H9 (cell line): ENCODE measurements at regions not wholly inside any gene's neighbourhood (a gene's known extent, or its start where the extent isn't known, plus 50 kb on each side); places are given as distances from the start of the nearest gene placed in this dataset.

Source experiments
- DNase-seq: peaks from one replicate; pipeline ENCODE4 v3.0.0-alpha.2; 2017
- H2AFZ ChIP-seq: one replicate; pipeline ENCODE4 v1.6.1; 2013; ENCODE audit warnings: mild to moderate bottlenecking, low read length, control low read depth, moderate library complexity
- H2AK5ac ChIP-seq: 2 replicates; pipeline ENCODE4 v1.6.1; 2013; ENCODE audit warnings: low read length, control low read depth, mixed read lengths; ENCODE audit not compliant: insufficient read length
- H2BK120ac ChIP-seq: one replicate; pipeline ENCODE4 v1.6.1; 2013; ENCODE audit warnings: low read depth, mild to moderate bottlenecking, low read length, control low read depth, inconsistent platforms; ENCODE audit not compliant: poor library complexity, severe bottlenecking
- H2BK12ac ChIP-seq: 2 replicates; pipeline ENCODE4 v1.6.1; 2013; ENCODE audit warnings: low read length, control low read depth, mixed read lengths, low read depth; ENCODE audit not compliant: insufficient read length
- H2BK15ac ChIP-seq: 2 replicates; pipeline ENCODE4 v1.6.1; 2013; ENCODE audit warnings: low read depth, low read length, control low read depth
- H2BK20ac ChIP-seq: one replicate; pipeline ENCODE4 v1.6.1; 2013; ENCODE audit warnings: low read depth, mild to moderate bottlenecking, low read length, control low read depth, inconsistent platforms; ENCODE audit not compliant: poor library complexity, severe bottlenecking
- H2BK5ac ChIP-seq: 2 replicates; pipeline ENCODE4 v1.6.1; 2013; ENCODE audit warnings: low read length, control low read depth, mixed read lengths; ENCODE audit not compliant: insufficient read length
- H3K14ac ChIP-seq: 2 replicates; pipeline ENCODE4 v1.6.1; 2013; ENCODE audit warnings: low read length, control low read depth; ENCODE audit not compliant: insufficient read depth
- H3K18ac ChIP-seq: 2 replicates; pipeline ENCODE4 v1.6.1; 2013; ENCODE audit warnings: low read depth, mild to moderate bottlenecking, mixed read lengths, low read length, control low read depth; ENCODE audit not compliant: insufficient read length
- H3K23ac ChIP-seq: 2 replicates; pipeline ENCODE4 v1.6.1; 2013; ENCODE audit warnings: low read length, control low read depth, mixed read lengths, low read depth; ENCODE audit not compliant: insufficient read length
- H3K23me2 ChIP-seq: 2 replicates; pipeline ENCODE4 v1.6.1; 2013; ENCODE audit warnings: low read depth, mild to moderate bottlenecking, mixed read lengths, low read length, control low read depth; ENCODE audit not compliant: insufficient read length, poor library complexity, severe bottlenecking
- H3K27ac ChIP-seq: 2 replicates; pipeline ENCODE4 v1.5.1; 2013; ENCODE audit warnings: low read length, control low read depth, mixed read lengths, low read depth; ENCODE audit not compliant: insufficient read length
- H3K27me3 ChIP-seq: 2 replicates; pipeline ENCODE4 v1.6.1; 2013; ENCODE audit warnings: low read length, control low read depth, inconsistent platforms; ENCODE audit not compliant: insufficient read depth
- H3K4ac ChIP-seq: 2 replicates; pipeline ENCODE4 v1.6.1; 2013; ENCODE audit warnings: low read depth, mild to moderate bottlenecking, control low read depth, inconsistent platforms, low read length, moderate library complexity
- H3K4me1 ChIP-seq: 2 replicates; pipeline ENCODE4 v1.6.1; 2013; ENCODE audit warnings: low read length, control low read depth, inconsistent platforms; ENCODE audit not compliant: insufficient read depth
- H3K4me2 ChIP-seq: 2 replicates; pipeline ENCODE4 v1.6.1; 2013; ENCODE audit warnings: low read length, control low read depth, mixed read lengths; ENCODE audit not compliant: insufficient read length, insufficient read depth
- H3K56ac ChIP-seq: 2 replicates; pipeline ENCODE4 v1.6.1; 2013; ENCODE audit warnings: low read depth, mild to moderate bottlenecking, mixed read lengths, low read length, control low read depth; ENCODE audit not compliant: insufficient read length
- H3K79me1 ChIP-seq: 2 replicates; pipeline ENCODE4 v1.6.1; 2013; ENCODE audit warnings: low read depth, mild to moderate bottlenecking, moderate library complexity, low read length, control low read depth, inconsistent platforms; ENCODE audit not compliant: insufficient read depth, poor library complexity, severe bottlenecking
- H3K79me2 ChIP-seq: 2 replicates; pipeline ENCODE4 v1.6.1; 2013; ENCODE audit warnings: low read length, control low read depth, inconsistent platforms; ENCODE audit not compliant: insufficient read depth
- H3K9ac ChIP-seq: 2 replicates; pipeline ENCODE4 v1.6.1; 2013; ENCODE audit warnings: low read length, control low read depth, mixed read lengths; ENCODE audit not compliant: insufficient read length; ENCODE audit errors: extremely low read depth
- H3K9me3 ChIP-seq: one replicate; pipeline ENCODE4 v1.6.1; 2013; ENCODE audit warnings: low read depth, low read length, inconsistent platforms; ENCODE audit not compliant: control insufficient read depth
- H3T11ph ChIP-seq: one replicate; pipeline ENCODE4 v1.6.1; 2013; ENCODE audit warnings: mild to moderate bottlenecking, low read length, control low read depth, inconsistent platforms
- H4K20me1 ChIP-seq: one replicate; pipeline ENCODE4 v1.6.1; 2013; ENCODE audit not compliant: control insufficient read depth, insufficient read length, insufficient read depth
- H4K5ac ChIP-seq: 2 replicates; pipeline ENCODE4 v1.6.1; 2013; ENCODE audit warnings: low read depth, mild to moderate bottlenecking, mixed read lengths, low read length, control low read depth; ENCODE audit not compliant: insufficient read length
- H4K8ac ChIP-seq: replicated peaks from 2 replicates; pipeline ENCODE4 v1.6.1; 2013; ENCODE audit warnings: low read length, control low read depth, mixed read lengths, low read depth; ENCODE audit not compliant: insufficient read length
- H4K91ac ChIP-seq: 2 replicates; pipeline ENCODE4 v1.6.1; 2013; ENCODE audit warnings: low read depth, mild to moderate bottlenecking, moderate library complexity, mixed read lengths, low read length, control low read depth; ENCODE audit not compliant: insufficient read length
- H3K27ac Mint-ChIP-seq, 3 experiments: 2 replicates in 2 of 3; 3 replicates in 1 of 3; pipeline ENCODE4 v1.8.0; 2020 to 2021; ENCODE audit warnings: mixed read lengths in 3 of 3, mild to moderate bottlenecking in 1 of 3, moderate library complexity in 1 of 3
- H3K27me3 Mint-ChIP-seq: 2 replicates; pipeline ENCODE4 v1.8.0; 2021; ENCODE audit warnings: low read depth, mild to moderate bottlenecking, moderate library complexity, mixed read lengths
- H3K36me3 Mint-ChIP-seq, 3 experiments: 2 replicates in 2 of 3; 3 replicates in 1 of 3; pipeline ENCODE4 v1.8.0; 2020 to 2021; ENCODE audit warnings: low read depth in 3 of 3, mixed read lengths in 3 of 3; ENCODE audit not compliant: insufficient read depth in 1 of 3
- H3K4me1 Mint-ChIP-seq, 2 experiments: 2 replicates each; pipeline ENCODE4 v1.8.0; 2020; ENCODE audit warnings: mixed read lengths in 2 of 2
- H3K4me3 Mint-ChIP-seq, 2 experiments: 2 replicates in 1 of 2; 3 replicates in 1 of 2; pipeline ENCODE4 v1.8.0; 2020 to 2021; ENCODE audit warnings: mild to moderate bottlenecking in 2 of 2, mixed read lengths in 2 of 2, moderate library complexity in 1 of 2
- H3K9me3 Mint-ChIP-seq, 2 experiments: 2 replicates in 1 of 2; 3 replicates in 1 of 2; pipeline ENCODE4 v1.8.0; 2020; ENCODE audit warnings: mild to moderate bottlenecking in 2 of 2, mixed read lengths in 2 of 2, moderate library complexity in 1 of 2
- CTCF ChIP-seq: fragments of 200-600 bp; sonication (generic); conservative IDR thresholded peaks from 3 replicates; pipeline ENCODE4 v1.8.0; 2021; ENCODE audit warnings: antibody characterized with exemption, mild to moderate bottlenecking
- WGBS: extraction: QIAGEN DNeasy Blood & Tissue Kit; methylation state at CpG from one replicate; pipeline ENCODE4 v1.1.7; 2013; ENCODE audit warnings: missing lambda C conversion rate, low lambda C conversion rate, mixed read lengths; ENCODE audit not compliant: insufficient read length; ENCODE audit errors: extremely low coverage; 5-methylcytosine and 5-hydroxymethylcytosine counted together

DNA sequence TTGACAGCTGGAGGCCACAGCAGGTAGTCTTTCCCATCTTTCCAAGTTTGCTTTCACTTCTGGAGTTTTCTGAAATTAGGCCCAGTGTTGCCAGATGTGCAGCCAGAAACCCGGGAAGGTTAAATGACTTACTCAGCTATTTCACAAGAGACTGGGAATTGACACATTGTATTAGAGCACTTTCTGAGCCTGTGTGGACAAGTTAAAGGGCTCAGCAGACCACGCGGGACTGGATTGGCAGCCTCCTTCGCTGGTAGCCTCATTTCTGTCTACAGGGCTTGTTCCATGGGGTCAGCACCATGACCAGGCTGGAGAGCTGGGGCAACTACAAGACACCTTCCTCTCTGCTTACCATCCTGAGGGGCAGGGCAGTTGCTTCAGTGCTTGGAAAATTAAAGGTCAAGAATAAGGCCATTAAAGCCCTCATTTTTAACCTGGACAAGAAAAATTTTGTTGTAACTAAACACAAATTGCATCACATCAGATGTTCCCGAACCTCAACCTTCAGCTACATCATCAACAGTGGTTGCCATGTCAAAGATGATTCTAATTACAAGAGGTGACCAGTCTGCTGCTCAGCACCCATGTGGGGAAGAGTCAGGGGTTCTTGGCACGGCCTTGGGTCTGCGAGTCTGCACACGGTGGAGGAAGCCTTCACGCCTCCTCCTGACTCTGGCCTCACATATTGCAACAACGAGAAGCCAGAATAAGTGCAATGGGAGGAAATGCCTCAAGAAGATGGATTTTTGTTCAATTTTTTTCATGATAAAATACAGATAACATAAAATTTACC lies 279.5 kb upstream of the RAB6C start:
- DNase-seq = no peak
- Histone ChIP-seq H2BK5ac (no peak overlapping the region), H2BK15ac (no peak overlapping the region), H3K27ac (no peak overlapping the region), H3K9ac (no peak overlapping the region), H2BK12ac (no peak overlapping the region), H4K8ac (no peak overlapping the region), H4K20me1 (no peaks in the 10 kb centered on the region), H3K23ac (no peak overlapping the region), H3K79me1 (no peaks in the 10 kb centered on the region), H3K4me1 (no peaks in the 10 kb centered on the region), H2AFZ (no peak overlapping the region), H3K9me3 (no peaks in the 10 kb centered on the region), H2BK120ac (no peak overlapping the region), H2AK5ac (no peak overlapping the region), H3K18ac (no peak overlapping the region), H3K27me3 (no peaks in the 10 kb centered on the region), H3K4ac (no peak overlapping the region), H3K14ac (no peak overlapping the region), H2BK20ac (no peak overlapping the region), H3K23me2 (no peaks in the 10 kb centered on the region), H4K91ac (no peak overlapping the region), H3K4me2 (no peak overlapping the region), H3K79me2 (no peaks in the 10 kb centered on the region), H3T11ph (no peak overlapping the region), H4K5ac (no peak overlapping the region), H3K56ac (no peak overlapping the region)
- Mint-ChIP-seq H3K4me3 (no peak overlapping the region), H3K9me3 (peaks cover 7 to 15% of the 10 kb centered on the region in 2 experiments), H3K27ac (no peak overlapping the region), H3K36me3 (peaks cover 0 to 9% (median 7%) of the 10 kb centered on the region in 3 experiments; a peak in 4 of 7 replicates), H3K4me1 (peaks cover 10 to 11% of the 10 kb centered on the region in 2 experiments), H3K27me3 (peaks cover 14% of the 10 kb centered on the region)
- WGBS = no CpG with 5 or more reads among the region's 10 CpGs
- no peak for TF ChIP-seq CTCF
